ENCODE measurements at regions not wholly inside any gene's neighbourhood (a gene's known extent, or its start where the extent isn't known, plus 50 kb on each side); places are given as distances from the start of the nearest gene placed in this dataset.
"Not testable (repeated sequence)": the region's sequence is repeated elsewhere in the genome, so short reads cannot be mapped to it uniquely, and the experiment has no call there.

DNA sequence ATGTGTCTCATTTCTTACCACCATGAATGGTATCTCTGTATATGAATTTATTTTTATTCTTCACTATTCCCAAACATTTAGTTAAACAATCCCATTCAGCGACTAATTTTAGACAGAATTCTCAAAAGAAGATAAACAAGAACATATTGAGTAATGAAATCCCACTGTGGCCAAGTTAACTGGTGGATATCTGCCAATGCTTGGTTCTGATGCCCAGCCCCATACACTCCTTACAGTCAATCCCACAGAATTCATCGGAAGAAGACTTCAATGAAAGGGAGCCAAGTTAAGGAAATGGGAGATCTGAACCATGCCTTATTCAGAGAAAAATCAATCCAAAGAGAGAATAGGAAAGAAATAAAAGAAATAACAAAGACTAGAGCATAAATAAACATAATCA is 518.0 kb downstream of the XPNPEP1 start:
- no peak for DNase-seq (ENCODE audit: low spot score)

DNA sequence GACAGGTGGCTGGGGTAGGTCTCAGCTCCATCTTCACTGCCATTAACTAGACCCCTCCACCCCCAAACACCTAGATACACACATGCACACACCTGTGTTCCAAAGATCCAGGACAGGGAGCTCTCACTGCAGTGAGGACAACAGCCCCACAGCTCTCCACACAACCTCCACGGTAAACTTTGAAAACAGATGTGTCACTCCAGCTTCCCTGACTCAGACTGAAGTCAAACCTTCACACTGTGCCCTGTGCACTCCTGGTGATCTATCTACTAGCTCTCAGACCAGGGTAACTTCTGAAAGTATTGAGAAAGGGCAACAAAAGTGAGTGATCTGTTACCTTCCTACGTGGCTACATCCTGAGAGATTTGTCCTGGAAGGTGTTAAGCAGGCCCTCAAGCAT is 519.8 kb downstream of the XPNPEP1 start:
- no peak for DNase-seq (ENCODE audit: low spot score)

DNA sequence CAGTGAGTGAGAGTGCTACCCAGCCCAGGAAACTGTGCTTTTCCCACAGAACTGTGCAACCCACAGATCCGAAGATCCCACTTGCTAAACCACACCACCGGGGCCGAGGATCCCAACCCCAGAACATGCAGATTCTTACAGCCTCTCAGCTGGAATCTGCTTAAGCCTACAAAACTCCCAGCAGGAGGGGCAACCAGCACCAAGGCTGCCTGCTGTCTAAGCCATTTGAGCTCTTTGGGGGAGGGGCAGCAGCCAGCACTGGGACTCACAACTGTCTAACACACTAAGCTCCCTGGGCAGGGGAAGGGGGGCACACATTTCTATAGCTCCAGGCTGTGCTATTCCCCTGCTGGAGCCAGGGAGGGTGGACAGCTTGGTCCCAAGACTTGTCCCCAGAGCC is 529.9 kb downstream of the XPNPEP1 start:
- DNase-seq (ENCODE audit: low spot score) = no peak

DNA sequence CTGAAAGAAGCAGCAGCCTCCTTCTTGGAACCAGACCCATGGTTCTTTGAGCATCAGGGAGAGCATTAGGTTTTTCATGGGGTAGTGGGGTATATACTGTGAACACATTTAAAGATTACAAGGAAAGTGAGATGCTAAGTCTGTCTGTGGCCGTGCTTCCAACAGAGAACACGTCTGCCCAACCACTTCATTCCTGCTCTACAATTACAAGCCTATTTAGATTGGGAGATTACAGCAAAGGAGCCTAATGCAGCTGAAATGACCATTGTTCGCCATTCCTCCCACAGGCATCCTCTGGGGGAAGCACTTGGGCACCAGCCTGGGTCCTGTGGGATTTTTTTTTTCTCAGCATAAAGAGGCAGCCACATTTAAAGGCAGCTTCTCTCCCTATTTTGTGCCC is 536.4 kb downstream of the XPNPEP1 start:
- no peak for DNase-seq (ENCODE audit: low spot score)

DNA sequence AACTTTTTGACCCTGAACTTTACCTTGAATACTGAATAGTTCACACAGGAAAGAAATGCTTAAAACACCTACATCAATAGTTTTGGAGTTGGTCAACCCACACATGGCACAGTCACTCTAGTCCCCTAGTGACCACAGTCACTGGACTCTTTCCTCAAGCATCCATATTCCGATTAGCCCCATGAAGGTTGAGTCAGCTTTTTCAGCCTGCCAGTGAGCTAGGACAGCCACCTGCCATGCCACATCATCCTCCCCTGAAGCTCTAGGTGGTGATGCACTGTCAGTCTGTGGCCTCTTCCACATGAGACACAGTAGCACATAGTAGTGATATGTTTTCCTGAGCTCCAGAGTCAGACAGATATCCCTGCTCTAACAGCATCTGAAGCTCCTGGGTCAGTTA is 537.2 kb downstream of the XPNPEP1 start:
- DNase-seq (ENCODE audit: low spot score) = no peak

DNA sequence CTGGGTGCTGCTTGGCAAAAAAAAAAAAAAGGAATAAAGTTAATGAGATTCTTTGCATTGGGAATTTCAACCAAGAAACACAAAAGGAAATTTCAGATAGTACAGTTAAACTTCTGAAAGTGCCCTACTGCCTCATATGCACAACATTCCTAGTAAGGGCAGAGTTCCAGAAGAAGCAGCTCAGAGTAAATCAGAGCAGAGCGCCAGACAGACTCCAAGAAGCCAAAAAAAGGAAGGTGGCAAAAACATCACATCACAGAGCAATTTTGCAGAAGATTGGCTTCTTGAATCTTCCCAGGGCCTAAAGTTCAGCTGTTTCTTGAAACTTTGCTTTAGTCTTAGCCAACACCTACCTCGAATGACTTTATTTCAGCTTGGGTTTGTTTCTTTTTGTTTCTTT is 544.1 kb downstream of the XPNPEP1 start:
- no peak for DNase-seq (ENCODE audit: low spot score)

DNA sequence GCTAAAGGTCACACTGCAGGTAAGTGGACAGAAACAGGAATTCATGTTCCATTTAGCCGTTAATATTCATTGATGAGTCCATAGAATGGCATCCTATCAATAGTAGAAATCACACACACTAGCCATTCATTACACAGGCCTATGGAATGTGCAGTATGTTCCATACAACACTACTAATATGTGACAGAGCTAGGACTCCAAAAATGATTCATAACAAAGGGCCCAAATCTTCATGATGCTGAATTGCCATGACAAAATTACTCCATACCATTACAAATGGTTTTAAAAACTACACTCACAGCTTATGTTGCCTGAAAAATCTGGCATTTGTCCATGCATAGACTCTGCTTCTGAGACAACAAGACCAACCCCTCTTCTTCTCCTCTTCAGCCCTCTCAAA is 549.1 kb downstream of the XPNPEP1 start:
- DNase-seq (ENCODE audit: low spot score) = no peak

DNA sequence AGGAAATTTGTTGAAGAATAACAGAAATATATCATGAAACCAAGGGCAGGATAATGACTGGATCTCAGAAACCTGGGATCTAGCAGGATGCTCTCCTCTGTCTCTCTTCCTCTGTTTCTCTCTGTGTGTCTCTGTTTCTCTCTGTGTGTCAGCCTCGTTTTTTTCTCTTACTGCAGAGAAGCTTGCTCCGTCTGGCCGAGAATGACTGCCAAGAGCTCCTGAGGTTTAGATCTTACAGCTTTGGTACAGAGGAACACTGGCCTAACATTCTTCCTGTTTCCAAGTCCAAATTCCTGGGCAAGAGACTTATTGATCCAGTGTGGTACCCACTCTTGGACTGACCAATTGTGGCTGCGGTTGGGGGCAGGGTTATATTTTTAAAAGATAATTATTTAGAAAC is 564.0 kb downstream of the XPNPEP1 start:
- DNase-seq (ENCODE audit: low spot score) = no peak

DNA sequence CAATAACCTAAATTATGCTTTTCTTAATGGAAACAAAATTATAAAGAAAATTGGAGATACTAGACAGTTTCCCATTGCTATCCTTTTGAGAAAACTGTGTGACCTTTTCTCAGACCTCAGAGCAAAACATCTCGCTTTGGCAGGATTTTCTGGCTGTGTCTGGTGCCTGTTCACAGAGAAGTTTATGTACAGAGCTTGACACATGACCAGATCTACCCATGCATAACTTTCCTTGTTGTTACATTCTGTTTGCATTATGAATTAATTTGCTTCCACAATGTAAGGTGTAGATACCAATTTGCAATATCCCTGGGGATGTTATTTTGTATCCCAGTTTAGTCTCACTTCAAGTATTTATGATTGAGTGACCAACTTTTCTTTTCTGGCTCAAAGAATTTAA is 565.0 kb downstream of the XPNPEP1 start:
- no peak for DNase-seq (ENCODE audit: low spot score)

DNA sequence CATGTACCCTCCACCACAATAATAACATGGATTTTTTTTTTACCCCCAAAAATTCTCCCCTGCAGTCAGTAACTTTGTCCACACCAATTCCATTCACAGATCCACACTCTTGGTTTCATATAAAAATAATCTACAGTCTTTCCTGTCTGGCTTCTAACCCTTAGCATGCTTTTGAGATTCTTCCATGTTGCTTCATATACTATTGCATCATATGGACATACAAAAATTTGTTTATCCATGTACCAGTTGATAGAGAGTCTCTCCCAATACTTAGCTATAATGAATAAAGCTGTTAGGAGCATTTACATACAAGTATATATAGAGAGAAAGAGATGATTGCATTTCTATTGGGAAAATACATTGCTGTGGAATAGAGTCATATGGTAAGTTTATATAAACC is 575.0 kb downstream of the XPNPEP1 start:
- DNase-seq (ENCODE audit: low spot score) = no peak

DNA sequence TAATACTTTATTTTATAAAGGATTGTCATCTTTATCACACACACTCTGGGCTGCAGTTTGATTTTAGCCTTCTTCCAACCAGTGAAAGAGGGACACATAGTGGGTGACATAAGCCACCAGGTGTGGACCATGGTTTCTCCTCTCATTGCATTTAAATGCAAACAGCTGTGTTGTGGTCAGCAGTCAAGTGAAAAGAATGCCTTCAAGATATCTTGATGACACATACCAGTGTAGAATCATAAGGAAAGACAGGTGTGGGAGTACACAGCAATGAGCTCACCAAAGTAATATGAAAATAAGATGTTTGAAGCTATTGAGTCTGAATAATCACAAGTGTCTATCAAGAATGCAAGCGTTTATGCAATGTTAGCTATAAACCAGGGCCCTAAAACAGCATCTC is 580.0 kb downstream of the XPNPEP1 start:
- DNase-seq (ENCODE audit: low spot score) = no peak

DNA sequence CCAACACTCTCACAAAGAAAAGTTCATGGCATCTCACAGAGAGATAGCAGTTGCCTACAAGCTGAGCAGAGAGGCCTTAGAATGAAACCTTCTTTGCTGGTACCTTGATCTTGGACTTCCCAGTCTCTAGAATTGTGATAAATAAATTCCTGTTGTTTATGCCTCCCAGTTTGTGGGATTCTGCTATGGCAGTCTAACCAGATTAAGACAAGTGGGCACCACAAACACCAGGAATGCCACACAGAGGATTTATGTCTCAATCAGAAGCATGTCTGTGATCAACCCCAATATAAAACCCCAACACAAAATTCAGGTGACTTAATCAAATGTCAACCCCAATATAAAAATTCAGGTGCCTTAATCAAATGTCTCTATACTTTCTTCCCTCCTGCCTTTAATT is 581.3 kb downstream of the XPNPEP1 start:
- DNase-seq (ENCODE audit: low spot score) = no peak

DNA sequence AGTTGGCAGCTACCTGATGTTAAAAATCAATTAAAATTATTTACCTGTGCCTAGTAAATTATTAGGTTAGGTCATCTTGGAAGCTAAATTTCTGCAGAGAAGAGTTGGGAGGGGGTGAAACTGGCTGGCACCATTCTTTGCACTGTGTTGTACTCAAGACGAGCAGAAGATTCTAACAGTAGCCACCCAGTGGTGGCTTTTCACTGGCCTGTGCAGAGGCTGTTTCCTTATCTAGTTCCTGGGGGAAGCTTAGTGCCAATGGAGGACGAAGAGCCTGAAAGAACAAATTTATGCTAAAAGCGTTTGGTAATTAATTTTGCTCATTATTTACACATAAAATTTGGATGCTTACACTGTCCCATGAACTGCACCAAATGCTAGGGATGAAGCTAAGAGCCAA is 595.3 kb downstream of the XPNPEP1 start:
- no peak for DNase-seq (ENCODE audit: low spot score)

DNA sequence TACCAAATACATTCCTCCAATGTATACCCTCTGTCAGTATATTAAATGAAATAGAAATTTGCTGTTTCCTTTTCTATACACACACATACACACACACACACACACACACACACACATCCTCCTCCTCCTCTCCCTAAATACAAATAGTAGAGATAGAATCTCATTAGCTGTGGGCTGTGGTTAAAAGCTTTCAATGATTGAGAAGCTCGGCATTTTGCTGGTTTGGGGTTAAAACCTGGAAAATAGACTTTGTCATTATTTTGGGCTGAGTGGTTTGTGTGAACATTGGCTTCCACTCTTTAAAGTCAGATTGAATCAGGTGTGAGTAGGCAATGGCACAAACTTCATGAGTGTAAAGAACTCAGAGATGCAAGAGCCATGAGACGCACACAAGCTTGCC is 596.0 kb downstream of the XPNPEP1 start:
- DNase-seq (ENCODE audit: low spot score) = no peak

DNA sequence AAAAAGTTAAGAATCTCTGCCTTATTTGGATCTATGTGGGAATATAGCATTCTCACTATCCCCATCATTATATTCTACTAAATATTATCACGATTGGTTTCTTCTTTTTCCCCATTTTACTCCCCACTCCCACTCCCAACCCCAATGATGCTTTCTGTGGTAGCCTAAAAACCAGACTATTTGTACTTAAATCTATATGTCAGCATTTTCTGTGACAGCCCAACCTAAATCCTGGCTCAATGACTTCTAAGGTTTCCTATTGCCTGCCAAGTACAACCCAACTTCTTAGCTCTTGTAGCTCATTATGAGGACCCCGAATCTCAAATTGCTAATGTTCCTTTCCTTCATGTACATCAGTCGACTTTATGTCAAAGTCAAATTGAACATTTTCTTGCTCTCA is 598.6 kb downstream of the XPNPEP1 start:
- no peak for DNase-seq (ENCODE audit: low spot score)

DNA sequence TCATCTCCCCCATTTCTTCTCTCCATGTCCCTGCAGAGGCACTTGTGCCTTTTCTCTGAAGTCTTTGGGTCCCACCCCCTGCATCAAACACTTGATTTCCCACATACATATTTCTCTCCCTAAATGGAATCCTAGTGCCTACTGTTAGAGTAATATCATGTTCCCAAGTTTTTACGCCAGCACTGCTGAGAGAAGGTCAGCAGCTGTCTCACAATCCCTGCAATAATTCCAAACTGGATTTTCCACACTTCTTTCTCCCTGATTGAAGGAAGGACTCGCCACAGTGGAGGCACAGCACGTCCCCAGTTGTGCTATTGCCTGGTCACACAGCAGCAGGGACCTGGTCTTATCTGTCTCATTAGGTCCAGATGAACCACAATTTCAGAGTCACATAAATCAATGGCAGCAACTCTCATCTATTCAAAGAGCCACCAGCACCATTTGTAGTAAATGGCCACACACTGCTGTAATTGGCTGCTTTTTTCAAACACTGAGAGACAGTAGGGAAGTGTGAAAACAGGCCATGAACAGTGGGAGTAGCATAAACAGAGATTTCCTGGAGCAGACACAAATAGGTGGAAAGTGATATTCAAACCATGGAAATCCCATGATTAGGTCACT is 605.5 kb downstream of the XPNPEP1 start:
- no peak for DNase-seq (ENCODE audit: low spot score)

DNA sequence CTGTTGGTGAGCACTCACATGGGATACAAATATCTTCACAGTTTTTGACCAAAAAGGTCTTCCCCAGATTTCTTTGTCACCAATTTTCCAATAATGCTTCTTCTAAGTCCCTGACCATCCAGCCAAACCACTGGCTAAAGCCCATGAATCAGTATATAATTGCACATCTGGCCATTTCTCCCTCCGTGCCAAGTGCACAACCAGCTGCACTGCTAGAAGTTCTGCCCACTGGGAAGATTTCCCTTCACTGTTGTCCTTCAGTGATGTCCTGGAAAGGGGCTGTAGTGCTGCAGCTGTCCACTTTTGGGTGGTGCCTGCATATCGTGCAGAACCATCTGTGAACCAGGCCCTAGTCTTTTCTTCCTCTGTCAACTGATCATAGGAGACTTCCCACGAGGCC is 609.3 kb downstream of the XPNPEP1 start:
- not testable (repeated sequence) for DNase-seq (ENCODE audit: low spot score)

DNA sequence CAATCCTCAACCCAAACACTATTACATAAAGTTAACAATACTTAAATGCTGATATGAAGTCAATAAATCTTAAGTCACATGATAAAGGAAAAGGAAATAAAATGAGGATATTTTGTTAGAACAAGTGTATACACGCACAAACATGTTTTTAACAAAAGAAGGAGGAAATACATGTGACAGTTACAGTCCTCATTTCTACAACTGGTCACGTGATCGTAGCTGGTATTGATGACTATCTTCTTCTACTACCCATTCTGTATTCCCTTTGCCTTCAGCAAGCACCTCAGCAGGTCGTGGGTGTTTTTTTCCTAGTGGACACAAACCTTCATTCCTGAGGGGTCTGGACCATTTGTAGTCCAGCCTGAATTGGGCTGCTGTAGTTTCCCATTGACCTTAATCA is 610.8 kb downstream of the XPNPEP1 start:
- DNase-seq (ENCODE audit: low spot score) = not testable (repeated sequence)

DNA sequence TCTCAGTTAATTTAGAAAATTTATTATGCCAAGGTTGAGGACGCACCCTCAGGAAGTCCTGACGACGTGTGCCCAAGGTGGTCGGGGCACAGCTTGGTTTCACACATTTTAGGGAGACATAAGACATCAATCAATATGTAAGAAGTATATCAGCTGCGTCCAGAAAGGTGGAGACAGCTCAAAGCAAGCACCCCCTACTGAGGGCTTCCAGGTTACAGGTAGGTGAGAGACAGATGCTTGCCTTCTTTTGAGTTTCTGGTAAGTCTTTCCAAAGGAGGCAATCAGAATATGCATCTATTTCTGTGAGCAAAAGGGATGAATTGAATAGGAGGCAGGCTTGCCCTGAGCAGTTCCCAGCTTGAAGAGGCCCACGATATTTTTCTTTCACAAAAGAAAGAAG is 614.3 kb downstream of the XPNPEP1 start:
- DNase-seq (ENCODE audit: low spot score) = no peak

DNA sequence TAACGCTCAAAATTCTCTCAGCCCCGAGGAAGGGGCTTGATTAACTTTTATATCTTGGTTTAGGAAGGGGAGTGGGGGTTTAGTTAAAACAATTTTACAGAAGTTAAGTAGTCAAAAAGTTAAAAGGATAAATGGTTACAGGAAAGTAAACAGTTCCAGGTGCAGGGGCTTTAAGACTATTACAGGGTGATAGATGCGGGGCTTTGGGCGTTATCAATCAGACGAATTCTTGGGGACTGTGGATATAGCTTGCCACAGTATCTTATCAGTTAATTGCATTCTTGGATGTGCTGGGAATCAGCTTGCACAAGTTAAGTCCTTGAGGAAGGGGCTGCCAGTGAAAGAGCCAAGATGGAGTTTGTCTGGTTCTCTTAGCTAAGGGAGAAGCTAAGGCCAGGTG is 616.2 kb downstream of the XPNPEP1 start:
- DNase-seq (ENCODE audit: low spot score) = not testable (repeated sequence)

DNA sequence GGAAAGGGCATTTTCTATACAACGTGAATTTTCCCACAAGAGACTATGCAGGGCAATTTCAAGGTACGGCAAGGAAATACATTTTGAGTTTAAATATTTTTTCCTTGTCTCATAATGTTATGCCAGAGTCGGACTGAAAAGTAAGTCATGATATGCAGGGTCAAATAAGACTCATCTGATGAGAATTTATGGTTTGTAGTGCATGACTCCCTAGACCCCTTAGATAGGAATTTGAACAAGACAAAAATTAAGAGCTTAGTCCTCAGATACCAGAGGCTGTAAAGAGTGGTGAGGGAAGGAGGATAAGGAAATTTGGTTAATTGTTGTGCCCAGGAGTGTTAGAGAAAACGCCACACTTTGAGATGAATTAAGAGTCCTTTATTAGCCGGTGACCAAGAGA is 616.6 kb downstream of the XPNPEP1 start:
- DNase-seq (ENCODE audit: low spot score) = no peak

DNA sequence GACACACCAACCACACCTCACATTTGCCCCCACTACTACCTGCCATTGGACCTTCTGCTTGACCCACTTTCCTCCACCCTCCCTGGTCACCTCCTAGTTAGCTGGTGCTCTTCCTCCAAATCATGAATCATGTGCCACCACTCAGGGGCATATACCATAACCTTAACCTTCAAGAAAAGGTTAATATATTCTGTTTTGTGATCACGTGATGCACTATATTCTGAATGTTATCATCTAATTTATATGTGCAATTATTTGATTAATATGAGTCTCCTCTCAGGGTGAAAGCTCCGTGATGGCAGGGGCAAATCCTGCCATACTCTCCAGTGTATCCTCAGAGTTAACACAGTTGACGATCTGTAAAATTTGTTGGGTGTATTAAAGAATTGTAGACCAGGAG is 635.5 kb downstream of the XPNPEP1 start:
- no peak for DNase-seq (ENCODE audit: low spot score)

DNA sequence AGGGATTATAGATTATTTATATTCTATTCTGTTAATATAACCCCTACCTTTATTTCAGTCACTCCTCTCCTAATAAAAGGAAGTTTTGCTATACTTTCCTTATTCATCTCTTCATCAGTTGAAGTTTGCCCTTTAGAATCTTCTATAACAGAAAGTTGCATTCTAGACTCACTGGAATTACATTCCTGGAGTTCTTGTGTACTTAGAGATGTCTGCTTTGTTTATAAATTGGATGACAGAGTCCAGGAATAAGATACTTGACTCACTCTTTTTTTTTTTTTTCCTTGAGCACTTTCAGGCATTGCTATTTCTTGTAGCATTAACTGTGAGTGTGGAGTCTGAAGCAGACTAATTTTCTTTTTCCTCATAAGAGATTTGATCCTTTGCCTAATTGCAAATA is 640.8 kb downstream of the XPNPEP1 start:
- no peak for DNase-seq (ENCODE audit: low spot score)

DNA sequence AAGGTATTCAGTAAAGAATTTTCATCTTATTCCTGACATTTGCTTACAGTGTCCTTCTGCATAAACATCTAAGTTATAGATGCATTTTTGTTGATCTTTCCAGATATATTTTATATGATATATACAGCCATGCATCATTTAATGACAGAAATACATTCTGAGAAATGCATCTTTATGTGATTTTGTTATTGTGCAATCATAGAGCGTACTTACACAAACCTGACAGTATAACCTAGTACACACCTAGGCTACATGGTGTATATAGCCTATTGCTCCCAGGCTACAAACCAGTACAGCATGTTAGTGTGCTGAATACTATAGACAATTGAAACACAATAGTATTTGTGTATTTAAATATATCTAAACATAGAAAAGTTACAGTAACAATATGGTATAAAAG is 642.0 kb downstream of the XPNPEP1 start:
- no peak for DNase-seq (ENCODE audit: low spot score)

DNA sequence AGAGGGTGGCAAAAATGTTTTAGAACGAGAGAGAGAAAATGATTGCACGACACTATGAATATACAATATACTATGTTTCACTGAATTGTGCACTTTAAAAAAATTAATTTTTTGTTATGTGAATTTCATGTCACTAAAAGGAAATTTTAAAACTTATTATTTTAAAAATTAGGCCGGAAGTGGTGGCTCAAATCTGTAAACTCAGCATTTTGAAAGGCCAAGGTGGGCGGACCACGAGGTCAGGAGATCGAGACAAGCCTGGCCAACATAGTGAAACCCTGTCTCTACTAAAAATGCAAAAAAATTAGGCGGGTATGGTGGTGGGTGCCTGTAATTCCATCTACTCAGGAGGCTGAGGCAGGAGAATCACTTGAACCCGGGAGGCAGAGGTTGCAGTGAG is 642.5 kb downstream of the XPNPEP1 start:
- DNase-seq (ENCODE audit: low spot score) = no peak

Measured in Ammon's horn (tissue), 1 donor.